WTC11 (cell line): ENCODE measurements at regions not wholly inside any gene's neighbourhood (a gene's known extent, or its start where the extent isn't known, plus 50 kb on each side); places are given as distances from the start of the nearest gene placed in this dataset.

ENCODE experiments used
- ATAC-seq: fragments of 200-7000 bp; cut with Tn5 transposase; 2 replicates; pipeline ENCODE4 v1.10.0; 2021; ENCODE audit warnings: mild to moderate bottlenecking, moderate library complexity
- CTCF ChIA-PET: fragments of 300-600 bp; sonication (Branson Sonifier 250); formaldehyde crosslinking; loops from one replicate; lab custom pipeline; 2021; ENCODE audit warnings: antibody characterized with exemption; lab: Charles Lee
- POLR2A ChIA-PET: fragments of 350-600 bp; sonication (Branson Sonifier 250); formaldehyde crosslinking; loops from one replicate; lab custom pipeline; 2021; ENCODE audit warnings: antibody characterized with exemption; lab: Charles Lee
- DNase-seq: peaks from one replicate; pipeline ENCODE4 v3.0.0; 2021; ENCODE audit warnings: low spot score
- H3K27ac Mint-ChIP-seq: 2 replicates; pipeline ENCODE4 v1.8.0; 2021; ENCODE audit warnings: mixed read lengths
- H3K27me3 Mint-ChIP-seq: 2 replicates; pipeline ENCODE4 v1.8.0; 2021; ENCODE audit warnings: low read depth, mild to moderate bottlenecking, moderate library complexity, mixed read lengths
- H3K36me3 Mint-ChIP-seq: 2 replicates; pipeline ENCODE4 v1.8.0; 2021; ENCODE audit warnings: mixed read lengths
- H3K4me1 Mint-ChIP-seq: 2 replicates; pipeline ENCODE4 v1.8.0; 2022; ENCODE audit warnings: mixed read lengths
- H3K4me3 Mint-ChIP-seq: 2 replicates; pipeline ENCODE4 v1.8.0; 2021; ENCODE audit warnings: mild to moderate bottlenecking, moderate library complexity, mixed read lengths
- H3K9me3 Mint-ChIP-seq: 2 replicates; pipeline ENCODE4 v1.8.0; 2021; ENCODE audit warnings: mixed read lengths
- AR ChIP-seq: fragments of 250-450 bp; sonication (Bioruptor Pico); IDR thresholded peaks from 2 replicates; pipeline ENCODE4 v1.9.0; 2021; ENCODE audit warnings: mild to moderate bottlenecking
- ATF3 ChIP-seq: sonication (generic); formaldehyde crosslinking; conservative IDR thresholded peaks from 2 replicates; pipeline ENCODE4 v1.8.1; 2022; ENCODE audit warnings: mild to moderate bottlenecking, missing genetic modification reagents
- ELF4 ChIP-seq: sonication (generic); formaldehyde crosslinking; IDR thresholded peaks from 2 replicates; pipeline ENCODE4 v1.8.1; 2022; ENCODE audit warnings: low read depth, mild to moderate bottlenecking, moderate library complexity, missing genetic modification reagents
- ETV6 ChIP-seq: sonication (generic); formaldehyde crosslinking; IDR thresholded peaks from 2 replicates; pipeline ENCODE4 v1.8.1; 2022; ENCODE audit warnings: mild to moderate bottlenecking, missing genetic modification reagents
- FOXJ3 ChIP-seq: sonication (generic); formaldehyde crosslinking; IDR thresholded peaks from 2 replicates; pipeline ENCODE4 v1.9.0; 2021; ENCODE audit warnings: missing genetic modification reagents, mild to moderate bottlenecking, borderline replicate concordance
- FOXP1 ChIP-seq: sonication (generic); formaldehyde crosslinking; IDR thresholded peaks from 2 replicates; pipeline ENCODE4 v1.8.0; 2022; ENCODE audit warnings: missing genetic modification reagents, mild to moderate bottlenecking, moderate library complexity, borderline replicate concordance
- GTF2I ChIP-seq: fragments of 250-450 bp; sonication (Bioruptor Pico); conservative IDR thresholded peaks from 2 replicates; pipeline ENCODE4 v1.4.0; 2021; ENCODE audit warnings: mild to moderate bottlenecking
- HMGA2 ChIP-seq: fragments of 250-450 bp; sonication (Bioruptor Pico); IDR thresholded peaks from 2 replicates; pipeline ENCODE4 v1.4.0; 2021; ENCODE audit warnings: mild to moderate bottlenecking, moderate library complexity
- HMGXB4 ChIP-seq: sonication (generic); formaldehyde crosslinking; IDR thresholded peaks from 2 replicates; pipeline ENCODE4 v1.8.1; 2023; ENCODE audit warnings: mild to moderate bottlenecking, moderate library complexity, missing genetic modification reagents
- IRF1 ChIP-seq: sonication (generic); formaldehyde crosslinking; IDR thresholded peaks from 2 replicates; pipeline ENCODE4 v1.8.0; 2023; ENCODE audit warnings: missing genetic modification reagents
- JUN ChIP-seq: sonication (generic); formaldehyde crosslinking; IDR thresholded peaks from 2 replicates; pipeline ENCODE4 v1.8.0; 2023; ENCODE audit warnings: mild to moderate bottlenecking, missing genetic modification reagents
- KAT7 ChIP-seq: sonication (generic); formaldehyde crosslinking; IDR thresholded peaks from 2 replicates; pipeline ENCODE4 v1.8.1; 2023; ENCODE audit warnings: missing genetic modification reagents, mild to moderate bottlenecking, borderline replicate concordance
- MYBL2 ChIP-seq: sonication (generic); formaldehyde crosslinking; IDR thresholded peaks from 2 replicates; pipeline ENCODE4 v1.8.1; 2023; ENCODE audit warnings: mild to moderate bottlenecking, moderate library complexity, missing genetic modification reagents
- PRRX2 ChIP-seq: fragments of 250-450 bp; sonication (Bioruptor Pico); IDR thresholded peaks from 2 replicates; pipeline ENCODE4 v1.8.0; 2021; ENCODE audit warnings: mild to moderate bottlenecking
- RORB ChIP-seq: fragments of 250-450 bp; sonication (Bioruptor Pico); IDR thresholded peaks from 2 replicates; pipeline ENCODE4 v1.9.0; 2021; ENCODE audit warnings: mild to moderate bottlenecking
- TEAD1 ChIP-seq: sonication (generic); formaldehyde crosslinking; IDR thresholded peaks from 2 replicates; pipeline ENCODE4 v1.8.0; 2022; ENCODE audit warnings: mild to moderate bottlenecking, missing genetic modification reagents
- ZNF263 ChIP-seq: sonication (generic); formaldehyde crosslinking; IDR thresholded peaks from 2 replicates; pipeline ENCODE4 v1.8.1; 2022; ENCODE audit warnings: low read depth, mild to moderate bottlenecking, moderate library complexity, missing genetic modification reagents
- ZNF425 ChIP-seq: fragments of 250-450 bp; sonication (Bioruptor Pico); conservative IDR thresholded peaks from 2 replicates; pipeline ENCODE4 v1.9.0; 2021; ENCODE audit warnings: mild to moderate bottlenecking

GRCh38 chr5:124892185-124892848 is 145.9 kb upstream of the ZNF608 start (continued):
- TF ChIP-seq HMGA2 (CRISPR knock-in tag), result no peak
- TF ChIP-seq ZNF263, result no peak
- no peak for TF ChIP-seq ATF3
- TF ChIP-seq AR (CRISPR knock-in tag), result no peak
- TF ChIP-seq RORB (CRISPR knock-in tag), result no peak
- no peak for TF ChIP-seq FOXP1 (CRISPR knock-in tag)
- no peak for TF ChIP-seq PRRX2 (CRISPR knock-in tag)

- Mint-ChIP-seq H3K9me3 (peaks cover 19% of the 10 kb centered on the region), H3K4me3 (no peak overlapping the region), H3K27me3 (peaks cover 9% of the 10 kb centered on the region), H3K27ac (no peak overlapping the region), H3K36me3 (peaks cover 18% of the 10 kb centered on the region), H3K4me1 (peaks cover 19% of the 10 kb centered on the region)
- ChIA-PET POLR2A (no interaction called here), CTCF (no interaction called here)
- ATAC-seq, result no peak
- TF ChIP-seq ZNF425 (CRISPR knock-in tag) (no peak), KAT7 (CRISPR knock-in tag) (no peak), FOXJ3 (CRISPR knock-in tag) (no peak), HMGXB4 (CRISPR knock-in tag) (no peak), TEAD1 (no peak), AR (CRISPR knock-in tag) (no peak), ELF4 (CRISPR knock-in tag) (no peak), GTF2I (CRISPR knock-in tag) (no peak), JUN (CRISPR knock-in tag) (no peak), ETV6 (CRISPR knock-in tag) (no peak), MYBL2 (CRISPR knock-in tag) (no peak), IRF1 (no peak)
- no peak for DNase-seq
These were observed 148.1 kb upstream of the ZNF608 start for GRCh38 chr5:124894541-124894940.
